Gastrocnemius medialis (tissue), 4 donors: ENCODE measurements at regions not wholly inside any gene's neighbourhood (a gene's known extent, or its start where the extent isn't known, plus 50 kb on each side); places are given as distances from the start of the nearest gene placed in this dataset.

Source experiments
- POLR2A ChIP-seq, 2 donors: fragments of 450-650 bp; IDR thresholded peaks; one replicate each; pipeline ENCODE4 v1.6.1; 2017; ENCODE audit warnings: antibody characterized with exemption in 2 of 2, mild to moderate bottlenecking in 2 of 2, moderate library complexity in 2 of 2
- TF ChIP-seq, protein P1 (sequence below), 5 experiments: fragments of 450-650 bp in 3 of 5; fragments of 200-600 bp in 2 of 5; sonication (generic) in 2 of 5; IDR thresholded peaks in 4 of 5; conservative IDR thresholded peaks in 1 of 5; 1 replicate in 4 of 5; 2 replicates in 1 of 5; pipeline ENCODE4 v1.5.1; 2016 to 2019; ENCODE audit warnings: antibody characterized with exemption in 5 of 5, mild to moderate bottlenecking in 3 of 5, moderate library complexity in 3 of 5

DNA sequence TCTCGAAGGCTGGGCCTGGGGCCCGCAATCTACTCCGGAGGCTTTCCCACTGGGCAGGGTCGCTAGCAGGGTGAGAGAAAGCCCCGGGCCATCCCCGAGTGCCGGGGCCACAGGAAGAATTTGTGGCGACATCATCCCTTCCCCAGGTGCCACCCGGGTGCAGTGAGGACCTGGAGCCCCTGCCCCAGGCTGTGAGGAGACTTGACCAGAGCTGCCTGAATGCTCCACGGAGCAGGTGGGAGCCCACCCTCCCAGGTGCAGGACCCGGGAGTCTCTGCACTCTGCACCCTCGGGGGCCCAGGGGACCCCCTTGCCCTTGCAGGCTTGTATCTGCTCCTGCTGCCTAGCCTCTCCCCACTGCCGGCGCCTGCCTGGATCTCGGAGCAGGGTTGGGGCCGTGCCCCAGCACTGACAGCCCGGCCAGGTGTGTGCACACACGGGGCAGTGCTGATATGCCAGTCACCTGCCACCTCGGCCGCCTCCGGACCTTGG lies 67.5 kb upstream of the RGS7 start:
- TF ChIP-seq, protein P1, sequence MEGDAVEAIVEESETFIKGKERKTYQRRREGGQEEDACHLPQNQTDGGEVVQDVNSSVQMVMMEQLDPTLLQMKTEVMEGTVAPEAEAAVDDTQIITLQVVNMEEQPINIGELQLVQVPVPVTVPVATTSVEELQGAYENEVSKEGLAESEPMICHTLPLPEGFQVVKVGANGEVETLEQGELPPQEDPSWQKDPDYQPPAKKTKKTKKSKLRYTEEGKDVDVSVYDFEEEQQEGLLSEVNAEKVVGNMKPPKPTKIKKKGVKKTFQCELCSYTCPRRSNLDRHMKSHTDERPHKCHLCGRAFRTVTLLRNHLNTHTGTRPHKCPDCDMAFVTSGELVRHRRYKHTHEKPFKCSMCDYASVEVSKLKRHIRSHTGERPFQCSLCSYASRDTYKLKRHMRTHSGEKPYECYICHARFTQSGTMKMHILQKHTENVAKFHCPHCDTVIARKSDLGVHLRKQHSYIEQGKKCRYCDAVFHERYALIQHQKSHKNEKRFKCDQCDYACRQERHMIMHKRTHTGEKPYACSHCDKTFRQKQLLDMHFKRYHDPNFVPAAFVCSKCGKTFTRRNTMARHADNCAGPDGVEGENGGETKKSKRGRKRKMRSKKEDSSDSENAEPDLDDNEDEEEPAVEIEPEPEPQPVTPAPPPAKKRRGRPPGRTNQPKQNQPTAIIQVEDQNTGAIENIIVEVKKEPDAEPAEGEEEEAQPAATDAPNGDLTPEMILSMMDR (IDR thresholded peaks at IDR 0.05 in 4 of 5, conservative IDR thresholded peaks at IDR 0.05 in 1 of 5): no peak
- TF ChIP-seq POLR2A (IDR thresholded peaks at IDR 0.05): no peak
